GM23338 (cell line): ENCODE measurements at regions not wholly inside any gene's neighbourhood (a gene's known extent, or its start where the extent isn't known, plus 50 kb on each side); places are given as distances from the start of the nearest gene placed in this dataset.

Source experiments
- ATAC-seq: fragments of 200-7000 bp; cut with Tn5 transposase; 3 replicates; pipeline ENCODE4 v1.9.1; 2020
- DNase-seq: peaks from one replicate; pipeline ENCODE4 v3.0.0-alpha.2; 2015; ENCODE audit warnings: low spot score
- H2AFZ ChIP-seq: fragments of 200-600 bp; sonication (generic); 2 replicates; pipeline ENCODE4 v1.8.0; 2016; ENCODE audit warnings: antibody characterized with exemption, mild to moderate bottlenecking, moderate library complexity
- H3F3A ChIP-seq: fragments of 200-600 bp; sonication (generic); replicated peaks from 2 replicates; pipeline ENCODE4 v1.8.0; 2017; ENCODE audit warnings: antibody characterized with exemption, mixed run types, low read depth
- H3K27ac ChIP-seq: fragments of 200-600 bp; sonication (generic); 2 replicates; pipeline ENCODE4 v1.6.1; 2016; ENCODE audit warnings: low read depth
- H3K27me3 ChIP-seq: fragments of 200-600 bp; sonication (generic); 2 replicates; pipeline ENCODE4 v1.8.0; 2016; ENCODE audit warnings: mild to moderate bottlenecking, mixed run types, moderate library complexity; ENCODE audit not compliant: insufficient read depth
- H3K36me3 ChIP-seq: fragments of 200-600 bp; sonication (generic); 2 replicates; pipeline ENCODE4 v1.8.0; 2016; ENCODE audit warnings: mild to moderate bottlenecking; ENCODE audit not compliant: insufficient read depth
- H3K4me1 ChIP-seq: fragments of 200-600 bp; sonication (generic); 2 replicates; pipeline ENCODE4 v1.8.0; 2016; ENCODE audit warnings: mild to moderate bottlenecking, moderate library complexity; ENCODE audit not compliant: insufficient read depth
- H3K4me2 ChIP-seq: fragments of 200-600 bp; sonication (generic); 2 replicates; pipeline ENCODE4 v1.7.1; 2017; ENCODE audit warnings: mixed run types
- H3K4me3 ChIP-seq: fragments of 200-600 bp; sonication (generic); 2 replicates; pipeline ENCODE4 v1.6.1; 2016; ENCODE audit warnings: mixed run types
- H3K79me2 ChIP-seq: fragments of 200-600 bp; sonication (generic); replicated peaks from 2 replicates; pipeline ENCODE4 v1.8.0; 2017; ENCODE audit warnings: mild to moderate bottlenecking; ENCODE audit not compliant: insufficient read depth
- H3K9me2 ChIP-seq: fragments of 200-600 bp; sonication (generic); 2 replicates; pipeline ENCODE4 v1.8.0; 2017; ENCODE audit not compliant: insufficient read depth
- H4K20me1 ChIP-seq: fragments of 200-600 bp; sonication (generic); replicated peaks from 2 replicates; pipeline ENCODE4 v1.8.0; 2017; ENCODE audit warnings: mild to moderate bottlenecking; ENCODE audit not compliant: insufficient read depth
- H3K27ac Mint-ChIP-seq: 2 replicates; pipeline ENCODE4 v1.8.0; 2020; ENCODE audit warnings: inconsistent platforms, mild to moderate bottlenecking, moderate library complexity, mixed read lengths
- H3K27me3 Mint-ChIP-seq: 3 replicates; pipeline ENCODE4 v1.8.0; 2022; ENCODE audit warnings: low read depth, mild to moderate bottlenecking, moderate library complexity, mixed read lengths, inconsistent platforms; ENCODE audit not compliant: insufficient read depth, poor library complexity
- H3K36me3 Mint-ChIP-seq: 3 replicates; pipeline ENCODE4 v1.8.0; 2021; ENCODE audit warnings: low read depth, mild to moderate bottlenecking, inconsistent platforms, moderate library complexity, mixed read lengths
- H3K4me1 Mint-ChIP-seq: 3 replicates; pipeline ENCODE4 v1.8.0; 2020; ENCODE audit warnings: mild to moderate bottlenecking, inconsistent platforms, mixed read lengths
- H3K4me3 Mint-ChIP-seq: 3 replicates; pipeline ENCODE4 v1.8.0; 2021; ENCODE audit warnings: moderate library complexity, mild to moderate bottlenecking, inconsistent platforms, mixed read lengths
- H3K9me3 Mint-ChIP-seq: 3 replicates; pipeline ENCODE4 v1.8.0; 2020; ENCODE audit warnings: moderate library complexity, mild to moderate bottlenecking, inconsistent platforms, mixed read lengths
- EZH2phosphoT487 ChIP-seq: fragments of 200-600 bp; sonication (generic); IDR thresholded peaks from one replicate; pipeline ENCODE4 v1.8.1; 2018; ENCODE audit warnings: antibody characterized with exemption; ENCODE audit not compliant: unreplicated experiment
- POLR2AphosphoS5 ChIP-seq: IDR thresholded peaks from 2 replicates; pipeline ENCODE4 v1.6.1; 2016; ENCODE audit warnings: antibody characterized with exemption, low read depth
- ZNF331 ChIP-seq: fragments of 250-450 bp; sonication (Bioruptor Pico); IDR thresholded peaks from 2 replicates; pipeline ENCODE4 v1.5.0; 2020; ENCODE audit warnings: low read depth, mild to moderate bottlenecking, moderate library complexity
- TF ChIP-seq, protein P1 (sequence below): fragments of 250-450 bp; sonication (Bioruptor Pico); IDR thresholded peaks from 2 replicates; pipeline ENCODE4 v1.5.0; 2020; ENCODE audit warnings: mild to moderate bottlenecking, moderate library complexity
- TF ChIP-seq, protein P2 (sequence below): IDR thresholded peaks from one replicate; pipeline ENCODE4 v1.6.1; 2018; ENCODE audit warnings: antibody characterized with exemption; ENCODE audit not compliant: unreplicated experiment
- TF ChIP-seq, protein P3 (sequence below): IDR thresholded peaks from 2 replicates; pipeline ENCODE4 v1.6.1; 2016; ENCODE audit warnings: antibody characterized with exemption

DNA sequence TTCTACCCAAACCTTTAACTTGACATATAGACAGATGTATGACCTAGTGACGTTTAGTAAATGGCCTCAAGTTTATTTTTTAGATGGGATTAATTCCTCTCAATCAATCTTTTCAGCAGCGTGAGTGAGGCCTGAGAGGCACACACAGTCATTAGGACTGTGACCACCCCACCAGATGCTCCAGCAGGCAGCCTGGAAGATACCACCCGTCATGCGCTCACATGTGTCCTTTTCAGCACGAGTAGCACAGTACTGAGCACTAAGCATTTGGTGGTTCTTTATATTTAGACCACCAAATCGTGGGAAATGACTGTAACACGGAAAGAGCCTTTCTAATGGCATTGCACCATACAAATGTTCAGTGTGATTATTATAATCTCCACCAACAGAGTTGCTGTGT lies 354.6 kb upstream of the DDI1 start (continued):
- TF ChIP-seq, protein P1, sequence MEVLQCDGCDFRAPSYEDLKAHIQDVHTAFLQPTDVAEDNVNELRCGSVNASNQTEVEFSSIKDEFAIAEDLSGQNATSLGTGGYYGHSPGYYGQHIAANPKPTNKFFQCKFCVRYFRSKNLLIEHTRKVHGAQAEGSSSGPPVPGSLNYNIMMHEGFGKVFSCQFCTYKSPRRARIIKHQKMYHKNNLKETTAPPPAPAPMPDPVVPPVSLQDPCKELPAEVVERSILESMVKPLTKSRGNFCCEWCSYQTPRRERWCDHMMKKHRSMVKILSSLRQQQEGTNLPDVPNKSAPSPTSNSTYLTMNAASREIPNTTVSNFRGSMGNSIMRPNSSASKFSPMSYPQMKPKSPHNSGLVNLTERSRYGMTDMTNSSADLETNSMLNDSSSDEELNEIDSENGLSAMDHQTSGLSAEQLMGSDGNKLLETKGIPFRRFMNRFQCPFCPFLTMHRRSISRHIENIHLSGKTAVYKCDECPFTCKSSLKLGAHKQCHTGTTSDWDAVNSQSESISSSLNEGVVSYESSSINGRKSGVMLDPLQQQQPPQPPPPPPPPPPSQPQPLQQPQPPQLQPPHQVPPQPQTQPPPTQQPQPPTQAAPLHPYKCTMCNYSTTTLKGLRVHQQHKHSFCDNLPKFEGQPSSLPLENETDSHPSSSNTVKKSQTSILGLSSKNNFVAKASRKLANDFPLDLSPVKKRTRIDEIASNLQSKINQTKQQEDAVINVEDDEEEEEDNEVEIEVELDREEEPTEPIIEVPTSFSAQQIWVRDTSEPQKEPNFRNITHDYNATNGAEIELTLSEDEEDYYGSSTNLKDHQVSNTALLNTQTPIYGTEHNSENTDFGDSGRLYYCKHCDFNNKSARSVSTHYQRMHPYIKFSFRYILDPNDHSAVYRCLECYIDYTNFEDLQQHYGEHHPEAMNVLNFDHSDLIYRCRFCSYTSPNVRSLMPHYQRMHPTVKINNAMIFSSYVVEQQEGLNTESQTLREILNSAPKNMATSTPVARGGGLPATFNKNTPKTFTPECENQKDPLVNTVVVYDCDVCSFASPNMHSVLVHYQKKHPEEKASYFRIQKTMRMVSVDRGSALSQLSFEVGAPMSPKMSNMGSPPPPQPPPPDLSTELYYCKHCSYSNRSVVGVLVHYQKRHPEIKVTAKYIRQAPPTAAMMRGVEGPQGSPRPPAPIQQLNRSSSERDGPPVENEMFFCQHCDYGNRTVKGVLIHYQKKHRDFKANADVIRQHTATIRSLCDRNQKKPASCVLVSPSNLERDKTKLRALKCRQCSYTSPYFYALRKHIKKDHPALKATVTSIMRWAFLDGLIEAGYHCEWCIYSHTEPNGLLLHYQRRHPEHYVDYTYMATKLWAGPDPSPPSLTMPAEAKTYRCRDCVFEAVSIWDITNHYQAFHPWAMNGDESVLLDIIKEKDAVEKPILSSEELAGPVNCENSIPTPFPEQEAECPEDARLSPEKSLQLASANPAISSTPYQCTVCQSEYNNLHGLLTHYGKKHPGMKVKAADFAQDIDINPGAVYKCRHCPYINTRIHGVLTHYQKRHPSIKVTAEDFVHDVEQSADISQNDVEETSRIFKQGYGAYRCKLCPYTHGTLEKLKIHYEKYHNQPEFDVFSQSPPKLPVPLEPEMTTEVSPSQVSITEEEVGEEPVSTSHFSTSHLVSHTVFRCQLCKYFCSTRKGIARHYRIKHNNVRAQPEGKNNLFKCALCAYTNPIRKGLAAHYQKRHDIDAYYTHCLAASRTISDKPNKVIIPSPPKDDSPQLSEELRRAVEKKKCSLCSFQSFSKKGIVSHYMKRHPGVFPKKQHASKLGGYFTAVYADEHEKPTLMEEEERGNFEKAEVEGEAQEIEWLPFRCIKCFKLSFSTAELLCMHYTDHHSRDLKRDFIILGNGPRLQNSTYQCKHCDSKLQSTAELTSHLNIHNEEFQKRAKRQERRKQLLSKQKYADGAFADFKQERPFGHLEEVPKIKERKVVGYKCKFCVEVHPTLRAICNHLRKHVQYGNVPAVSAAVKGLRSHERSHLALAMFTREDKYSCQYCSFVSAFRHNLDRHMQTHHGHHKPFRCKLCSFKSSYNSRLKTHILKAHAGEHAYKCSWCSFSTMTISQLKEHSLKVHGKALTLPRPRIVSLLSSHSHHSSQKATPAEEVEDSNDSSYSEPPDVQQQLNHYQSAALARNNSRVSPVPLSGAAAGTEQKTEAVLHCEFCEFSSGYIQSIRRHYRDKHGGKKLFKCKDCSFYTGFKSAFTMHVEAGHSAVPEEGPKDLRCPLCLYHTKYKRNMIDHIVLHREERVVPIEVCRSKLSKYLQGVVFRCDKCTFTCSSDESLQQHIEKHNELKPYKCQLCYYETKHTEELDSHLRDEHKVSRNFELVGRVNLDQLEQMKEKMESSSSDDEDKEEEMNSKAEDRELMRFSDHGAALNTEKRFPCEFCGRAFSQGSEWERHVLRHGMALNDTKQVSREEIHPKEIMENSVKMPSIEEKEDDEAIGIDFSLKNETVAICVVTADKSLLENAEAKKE (CRISPR knock-in tag): no peak
- no peak for TF ChIP-seq POLR2AphosphoS5
- no peak for TF ChIP-seq ZNF331 (CRISPR knock-in tag)
- no peak for TF ChIP-seq EZH2phosphoT487

DNA sequence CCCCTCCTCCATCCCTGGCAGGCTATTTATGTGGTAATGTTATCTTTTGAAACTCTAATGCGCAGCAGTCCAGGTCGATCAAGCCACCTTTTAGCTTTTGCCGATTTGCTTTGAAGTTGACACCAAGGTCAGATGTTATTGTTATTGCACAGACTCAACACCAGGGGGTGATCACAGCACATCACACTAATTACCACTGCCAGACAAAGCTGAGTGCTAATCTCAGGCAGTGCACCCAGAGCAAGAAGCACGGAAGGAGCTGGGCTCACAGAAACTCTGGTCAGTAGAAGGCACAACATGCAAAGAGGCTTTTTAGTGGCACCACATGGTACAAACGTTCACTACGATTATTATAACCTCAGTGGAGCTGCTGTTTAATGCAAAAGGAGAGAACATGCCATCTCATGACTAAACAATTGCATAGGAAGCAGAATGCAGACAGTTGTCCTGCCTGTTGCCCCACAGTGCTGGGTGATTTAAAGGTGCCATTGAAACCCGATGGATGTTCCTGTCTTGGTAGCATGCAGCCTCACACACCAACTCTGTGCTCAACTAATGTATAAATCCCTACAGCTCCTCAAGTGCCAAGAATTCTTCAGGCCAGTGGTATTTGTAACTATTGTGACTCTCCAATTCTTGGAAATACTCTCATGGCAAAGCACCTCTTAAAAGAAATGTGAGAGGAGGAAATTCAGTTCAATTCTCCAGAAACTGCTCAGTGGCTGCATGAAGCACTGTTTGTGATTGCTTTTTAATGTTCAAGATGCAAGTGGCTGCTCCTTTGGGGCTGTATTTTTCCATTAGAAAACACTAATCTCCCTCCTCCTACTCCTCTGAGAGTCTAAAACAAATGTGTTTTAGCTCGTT lies 353.9 kb upstream of the DDI1 start:
- Histone ChIP-seq H3K36me3 (no peaks in the 10 kb centered on the region), H3K27me3 (no peaks in the 10 kb centered on the region), H3K27ac (no peak overlapping the region), H3F3A (no peaks in the 10 kb centered on the region), H2AFZ (peak overlapping the region; percentile 11; the same call in 1 of the 2 replicates), H3K4me3 (no peak overlapping the region), H3K4me1 (peaks cover 13% of the 10 kb centered on the region), H3K79me2 (no peaks in the 10 kb centered on the region), H3K9me2 (no peaks in the 10 kb centered on the region), H3K4me2 (no peak overlapping the region; the same call in 1 of the 2 replicates), H4K20me1 (no peaks in the 10 kb centered on the region)
- DNase-seq: peak; percentile 88
- Mint-ChIP-seq H3K27ac (no peak overlapping the region), H3K9me3 (no peaks in the 10 kb centered on the region), H3K36me3 (no peaks in the 10 kb centered on the region), H3K4me1 (peaks cover 14% of the 10 kb centered on the region; the same call in 2 of the 3 replicates), H3K4me3 (no peak overlapping the region; the same call in 2 of the 3 replicates), H3K27me3 (peaks cover 2% of the 10 kb centered on the region)
- peak; percentile 99 for ATAC-seq
- TF ChIP-seq, protein P2, sequence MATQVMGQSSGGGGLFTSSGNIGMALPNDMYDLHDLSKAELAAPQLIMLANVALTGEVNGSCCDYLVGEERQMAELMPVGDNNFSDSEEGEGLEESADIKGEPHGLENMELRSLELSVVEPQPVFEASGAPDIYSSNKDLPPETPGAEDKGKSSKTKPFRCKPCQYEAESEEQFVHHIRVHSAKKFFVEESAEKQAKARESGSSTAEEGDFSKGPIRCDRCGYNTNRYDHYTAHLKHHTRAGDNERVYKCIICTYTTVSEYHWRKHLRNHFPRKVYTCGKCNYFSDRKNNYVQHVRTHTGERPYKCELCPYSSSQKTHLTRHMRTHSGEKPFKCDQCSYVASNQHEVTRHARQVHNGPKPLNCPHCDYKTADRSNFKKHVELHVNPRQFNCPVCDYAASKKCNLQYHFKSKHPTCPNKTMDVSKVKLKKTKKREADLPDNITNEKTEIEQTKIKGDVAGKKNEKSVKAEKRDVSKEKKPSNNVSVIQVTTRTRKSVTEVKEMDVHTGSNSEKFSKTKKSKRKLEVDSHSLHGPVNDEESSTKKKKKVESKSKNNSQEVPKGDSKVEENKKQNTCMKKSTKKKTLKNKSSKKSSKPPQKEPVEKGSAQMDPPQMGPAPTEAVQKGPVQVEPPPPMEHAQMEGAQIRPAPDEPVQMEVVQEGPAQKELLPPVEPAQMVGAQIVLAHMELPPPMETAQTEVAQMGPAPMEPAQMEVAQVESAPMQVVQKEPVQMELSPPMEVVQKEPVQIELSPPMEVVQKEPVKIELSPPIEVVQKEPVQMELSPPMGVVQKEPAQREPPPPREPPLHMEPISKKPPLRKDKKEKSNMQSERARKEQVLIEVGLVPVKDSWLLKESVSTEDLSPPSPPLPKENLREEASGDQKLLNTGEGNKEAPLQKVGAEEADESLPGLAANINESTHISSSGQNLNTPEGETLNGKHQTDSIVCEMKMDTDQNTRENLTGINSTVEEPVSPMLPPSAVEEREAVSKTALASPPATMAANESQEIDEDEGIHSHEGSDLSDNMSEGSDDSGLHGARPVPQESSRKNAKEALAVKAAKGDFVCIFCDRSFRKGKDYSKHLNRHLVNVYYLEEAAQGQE: no peak
- TF ChIP-seq, protein P3, sequence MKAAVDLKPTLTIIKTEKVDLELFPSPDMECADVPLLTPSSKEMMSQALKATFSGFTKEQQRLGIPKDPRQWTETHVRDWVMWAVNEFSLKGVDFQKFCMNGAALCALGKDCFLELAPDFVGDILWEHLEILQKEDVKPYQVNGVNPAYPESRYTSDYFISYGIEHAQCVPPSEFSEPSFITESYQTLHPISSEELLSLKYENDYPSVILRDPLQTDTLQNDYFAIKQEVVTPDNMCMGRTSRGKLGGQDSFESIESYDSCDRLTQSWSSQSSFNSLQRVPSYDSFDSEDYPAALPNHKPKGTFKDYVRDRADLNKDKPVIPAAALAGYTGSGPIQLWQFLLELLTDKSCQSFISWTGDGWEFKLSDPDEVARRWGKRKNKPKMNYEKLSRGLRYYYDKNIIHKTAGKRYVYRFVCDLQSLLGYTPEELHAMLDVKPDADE: no peak
- no peak for TF ChIP-seq POLR2AphosphoS5
